ENCODE measurements at regions not wholly inside any gene's neighbourhood (a gene's known extent, or its start where the extent isn't known, plus 50 kb on each side); places are given as distances from the start of the nearest gene placed in this dataset.

GRCh38 chr2:12046641-12047040 lies 300.2 kb downstream of the LPIN1 start:
- DNase-seq (ENCODE audit: low spot score) = no peak
- no peaks in the 10 kb centered on the region for H3K36me3 ChIP-seq (ENCODE audit: low read depth)
- H3K4me3 ChIP-seq (ENCODE audit: severe bottlenecking) = no peak overlapping the region
- peak overlapping the region; percentile 46 for H3K27ac ChIP-seq (ENCODE audit: poor library complexity, severe bottlenecking)
- H3K9me3 ChIP-seq (ENCODE audit: severe bottlenecking) = no peaks in the 10 kb centered on the region
- TF ChIP-seq CTCF (IDR thresholded peaks at IDR 0.05; ENCODE audit: poor library complexity, severe bottlenecking) = no peak
- peak; percentile 90 for ATAC-seq (ENCODE audit: low read depth)
- peaks cover 15% of the 10 kb centered on the region for H3K4me1 ChIP-seq (ENCODE audit: insufficient read depth, poor library complexity, severe bottlenecking)
- no peaks in the 10 kb centered on the region for H3K27me3 ChIP-seq (ENCODE audit: insufficient read depth, poor library complexity, severe bottlenecking)

GRCh38 chr2:12047761-12048160 lies 301.3 kb downstream of the LPIN1 start:
- no peak overlapping the region for H3K4me3 ChIP-seq (ENCODE audit: severe bottlenecking)
- TF ChIP-seq CTCF (IDR thresholded peaks at IDR 0.05; ENCODE audit: poor library complexity, severe bottlenecking) = no peak
- no peaks in the 10 kb centered on the region for H3K36me3 ChIP-seq (ENCODE audit: low read depth)
- no peaks in the 10 kb centered on the region for H3K27me3 ChIP-seq (ENCODE audit: insufficient read depth, poor library complexity, severe bottlenecking)
- peaks cover 15% of the 10 kb centered on the region for H3K4me1 ChIP-seq (ENCODE audit: insufficient read depth, poor library complexity, severe bottlenecking)
- DNase-seq (ENCODE audit: low spot score) = no peak
- H3K27ac ChIP-seq (ENCODE audit: poor library complexity, severe bottlenecking) = no peak overlapping the region
- ATAC-seq (ENCODE audit: low read depth) = no peak
- H3K9me3 ChIP-seq (ENCODE audit: severe bottlenecking) = no peaks in the 10 kb centered on the region

- ATAC-seq (ENCODE audit: low read depth) (no peak), DNase-seq (ENCODE audit: low spot score) (no peak)
- no peaks in the 10 kb centered on the region for H3K27me3 ChIP-seq (ENCODE audit: insufficient read depth, poor library complexity, severe bottlenecking)
- no peak overlapping the region for H3K27ac ChIP-seq (ENCODE audit: poor library complexity, severe bottlenecking)
- TF ChIP-seq CTCF (IDR thresholded peaks at IDR 0.05; ENCODE audit: poor library complexity, severe bottlenecking) = no peak
- no peak overlapping the region for H3K4me3 ChIP-seq (ENCODE audit: severe bottlenecking)
- no peaks in the 10 kb centered on the region for H3K36me3 ChIP-seq (ENCODE audit: low read depth)
- no peaks in the 10 kb centered on the region for H3K9me3 ChIP-seq (ENCODE audit: severe bottlenecking)
- peaks cover 15% of the 10 kb centered on the region for H3K4me1 ChIP-seq (ENCODE audit: insufficient read depth, poor library complexity, severe bottlenecking)
These were observed 302.1 kb downstream of the LPIN1 start for GRCh38 chr2:12048550-12048949.

- H3K27me3 ChIP-seq (ENCODE audit: insufficient read depth, poor library complexity, severe bottlenecking) = no peaks in the 10 kb centered on the region
- no peak for TF ChIP-seq CTCF (IDR thresholded peaks at IDR 0.05; ENCODE audit: poor library complexity, severe bottlenecking)
- no peaks in the 10 kb centered on the region for H3K36me3 ChIP-seq (ENCODE audit: low read depth)
- H3K9me3 ChIP-seq (ENCODE audit: severe bottlenecking) = no peaks in the 10 kb centered on the region
- DNase-seq (ENCODE audit: low spot score) (no peak), ATAC-seq (ENCODE audit: low read depth) (peak; percentile 68)
- H3K4me1 ChIP-seq (ENCODE audit: insufficient read depth, poor library complexity, severe bottlenecking) = peaks cover 15% of the 10 kb centered on the region
- H3K27ac ChIP-seq (ENCODE audit: poor library complexity, severe bottlenecking) = no peak overlapping the region
- H3K4me3 ChIP-seq (ENCODE audit: severe bottlenecking) = no peak overlapping the region
These were observed 304.0 kb downstream of the LPIN1 start for GRCh38 chr2:12050396-12050795.

GRCh38 chr2:12051831-12052230 lies 305.4 kb downstream of the LPIN1 start:
- no peak for TF ChIP-seq CTCF (IDR thresholded peaks at IDR 0.05; ENCODE audit: poor library complexity, severe bottlenecking)
- no peaks in the 10 kb centered on the region for H3K9me3 ChIP-seq (ENCODE audit: severe bottlenecking)
- ATAC-seq (ENCODE audit: low read depth) (peak; percentile 66; the same call in 2 of the 3 replicates), DNase-seq (ENCODE audit: low spot score) (no peak)
- H3K4me1 ChIP-seq (ENCODE audit: insufficient read depth, poor library complexity, severe bottlenecking) = peaks cover 8% of the 10 kb centered on the region
- no peaks in the 10 kb centered on the region for H3K36me3 ChIP-seq (ENCODE audit: low read depth)
- no peak overlapping the region for H3K27ac ChIP-seq (ENCODE audit: poor library complexity, severe bottlenecking)
- H3K4me3 ChIP-seq (ENCODE audit: severe bottlenecking) = no peak overlapping the region
- no peaks in the 10 kb centered on the region for H3K27me3 ChIP-seq (ENCODE audit: insufficient read depth, poor library complexity, severe bottlenecking)
